ENCODE measurements at regions not wholly inside any gene's neighbourhood (a gene's known extent, or its start where the extent isn't known, plus 50 kb on each side); places are given as distances from the start of the nearest gene placed in this dataset.
A peak's percentile ranks its signal among the peaks of the same experiment; 100 is the strongest.
"Not testable (repeated sequence)": the region's sequence is repeated elsewhere in the genome, so short reads cannot be mapped to it uniquely, and the experiment has no call there.

DNA sequence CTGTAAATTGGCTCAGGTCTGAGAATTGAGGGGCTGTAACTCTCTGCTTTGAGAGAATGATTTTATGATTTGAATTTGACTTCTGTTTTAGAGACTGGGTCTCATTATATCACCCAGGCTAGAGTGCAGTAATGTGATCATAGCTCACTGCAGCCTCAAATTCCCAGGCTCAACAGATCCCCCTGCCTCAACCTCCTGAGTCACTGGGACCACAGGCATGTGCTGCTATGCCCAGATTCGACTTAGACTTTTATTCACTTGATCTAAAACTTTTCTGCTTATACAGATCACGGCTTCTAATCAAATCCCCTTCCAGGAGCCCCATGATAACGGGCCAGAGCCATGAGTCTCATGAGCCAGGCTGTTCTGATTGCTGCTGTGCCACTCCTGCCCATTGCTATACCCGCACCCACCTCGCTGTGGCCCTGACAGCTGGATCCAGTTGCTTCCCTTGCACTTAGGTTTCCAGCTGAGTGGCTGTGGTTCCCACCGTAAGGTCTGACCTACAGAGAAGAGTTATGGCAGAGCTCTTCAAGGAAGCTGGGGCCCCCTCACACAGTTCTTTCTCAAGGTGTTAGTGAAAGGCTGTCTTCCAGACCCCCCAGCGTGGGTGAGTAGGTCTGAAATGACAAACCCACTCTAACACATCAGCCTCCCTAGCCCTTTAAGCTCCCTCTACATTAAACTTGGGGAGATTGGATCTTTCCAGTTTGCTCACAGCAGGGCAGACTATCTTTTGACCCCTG, 251.2 kb upstream of the SGCG start:
- no peak for DNase-seq

DNA sequence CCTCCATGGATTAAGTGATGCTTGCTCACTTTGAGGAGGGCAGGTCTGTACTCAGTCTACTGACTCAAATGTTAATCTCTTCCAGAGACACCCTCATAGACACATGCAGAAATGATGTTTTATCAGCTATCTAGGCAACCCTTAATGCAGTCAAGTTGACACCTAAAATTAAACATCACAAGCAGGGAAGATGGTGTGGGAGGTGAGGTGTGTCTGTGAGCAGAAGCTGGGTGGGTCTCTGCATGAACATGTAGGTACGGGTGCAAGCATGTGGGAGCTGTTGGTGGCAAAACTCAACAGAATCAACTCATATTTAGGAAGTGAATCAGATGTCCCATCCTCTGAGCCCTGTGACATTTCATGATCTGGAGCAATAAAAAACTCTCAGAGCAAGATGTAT, 249.2 kb upstream of the SGCG start:
- no peak for DNase-seq

DNA sequence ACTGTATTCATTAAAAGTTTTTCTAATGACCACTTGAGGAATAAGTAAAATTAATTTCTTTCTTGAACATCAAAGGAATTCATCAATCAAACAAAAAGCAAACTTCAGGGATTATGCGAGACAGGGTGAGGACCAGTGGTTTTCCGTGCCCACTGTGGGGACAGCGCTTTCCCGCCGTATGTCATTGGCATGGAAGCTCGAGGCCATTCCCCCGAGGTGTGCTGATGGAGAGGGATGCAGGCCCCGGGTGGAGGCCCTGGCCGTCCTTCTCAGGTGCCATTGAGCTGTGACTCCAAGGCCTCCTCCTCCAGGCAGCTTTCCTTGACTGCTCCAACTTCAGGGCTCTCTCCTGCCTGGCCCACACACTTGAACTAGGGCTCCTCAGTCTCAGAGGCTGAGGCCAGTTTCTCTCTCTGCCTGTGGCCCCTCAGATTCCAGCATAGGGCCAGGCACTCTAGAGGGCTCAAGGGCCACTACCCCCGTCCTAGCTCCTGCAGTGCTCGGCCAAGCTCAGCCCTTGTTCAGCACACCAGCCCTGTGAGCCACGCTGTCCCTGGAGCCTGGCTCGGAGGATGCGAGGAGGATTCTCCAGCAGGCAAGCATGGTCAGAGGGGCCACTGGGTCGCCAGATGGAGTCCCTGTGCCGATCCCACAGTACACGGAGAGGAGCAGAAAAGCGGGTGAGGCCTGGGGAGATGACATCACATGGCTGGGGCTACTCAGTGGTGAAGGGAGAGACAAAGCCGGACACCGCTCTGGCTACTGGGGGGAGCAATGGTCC, 248.0 kb upstream of the SGCG start:
- not testable (repeated sequence) for DNase-seq

DNA sequence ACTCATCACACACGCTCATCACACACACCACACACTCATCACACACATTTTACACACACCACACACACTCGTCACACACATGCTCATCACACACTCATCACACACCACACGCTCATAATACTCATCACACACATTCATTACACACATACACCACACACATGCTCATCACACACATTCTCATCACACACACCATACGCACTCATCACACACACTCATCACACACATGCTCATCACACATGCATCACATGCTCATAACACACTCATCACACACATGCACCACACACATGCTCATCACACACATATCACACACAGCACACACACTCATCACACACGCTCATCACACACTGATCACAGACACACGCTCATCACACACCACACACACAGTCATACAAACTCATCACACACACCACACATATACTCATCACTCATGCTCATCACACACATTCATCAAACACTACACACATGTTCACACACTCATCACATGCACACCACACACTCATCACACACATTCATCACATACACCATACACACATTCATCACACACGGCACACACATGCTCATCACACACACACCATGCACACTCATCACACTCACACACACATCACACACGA, 247.1 kb upstream of the SGCG start:
- no peak for DNase-seq

DNA sequence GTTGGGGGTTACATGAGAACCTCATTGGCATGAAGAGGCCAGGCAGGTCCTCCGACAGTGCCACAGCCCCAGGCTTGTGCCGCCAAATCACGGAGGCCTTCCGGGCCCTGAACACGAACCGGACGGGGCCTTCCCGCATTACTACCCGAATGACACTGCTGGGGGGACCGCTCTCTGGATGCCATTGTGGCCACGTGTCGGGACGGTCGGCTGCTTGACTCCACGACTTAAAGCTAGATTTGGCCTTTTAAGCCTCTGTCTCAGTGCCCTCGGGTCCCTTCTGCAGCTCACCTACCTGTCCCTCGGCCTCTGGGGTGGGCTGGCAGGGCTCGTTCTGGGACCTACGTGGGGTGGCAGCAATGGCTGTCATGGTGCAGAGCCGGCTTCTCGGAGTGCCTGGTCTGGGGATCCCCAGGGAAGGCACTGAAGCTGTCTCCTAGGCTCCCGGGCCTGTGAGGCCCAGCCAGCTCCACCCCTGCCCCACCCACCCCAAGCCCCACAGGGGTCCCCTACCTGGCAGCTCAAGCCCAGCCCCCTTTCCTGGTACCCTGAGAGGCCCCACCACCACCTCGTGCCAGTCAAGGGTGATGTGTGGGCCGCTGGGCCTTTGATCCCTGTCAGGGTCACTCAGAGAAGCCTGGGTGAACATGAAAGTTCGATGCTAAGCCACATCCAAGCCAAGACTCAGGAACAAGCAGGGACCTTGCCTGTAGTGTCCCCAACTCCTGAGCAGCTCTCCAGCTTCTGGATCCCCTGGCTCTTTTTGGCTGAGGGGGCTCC, 245.8 kb upstream of the SGCG start:
- no peak for DNase-seq

DNA sequence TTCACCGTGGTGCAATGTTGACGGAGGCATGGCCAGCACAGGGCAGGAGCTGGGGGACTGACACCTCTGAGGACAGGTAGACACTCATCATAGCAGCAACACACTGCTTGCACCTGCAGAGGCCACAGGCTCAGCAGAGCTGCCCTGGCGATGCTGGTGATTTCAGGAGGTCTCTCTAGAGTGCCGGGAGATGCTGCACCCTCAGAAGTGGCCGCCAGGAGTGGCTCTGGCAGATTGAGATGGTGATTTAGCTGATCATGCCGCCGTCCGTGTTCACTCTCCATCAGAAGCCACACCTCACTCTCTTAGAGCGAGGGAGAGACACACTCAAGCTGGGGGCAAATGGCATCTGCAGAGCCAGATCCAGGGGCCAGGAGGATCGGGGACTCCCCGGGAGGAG, 244.6 kb upstream of the SGCG start:
- DNase-seq, result peak; percentile 51

DNA sequence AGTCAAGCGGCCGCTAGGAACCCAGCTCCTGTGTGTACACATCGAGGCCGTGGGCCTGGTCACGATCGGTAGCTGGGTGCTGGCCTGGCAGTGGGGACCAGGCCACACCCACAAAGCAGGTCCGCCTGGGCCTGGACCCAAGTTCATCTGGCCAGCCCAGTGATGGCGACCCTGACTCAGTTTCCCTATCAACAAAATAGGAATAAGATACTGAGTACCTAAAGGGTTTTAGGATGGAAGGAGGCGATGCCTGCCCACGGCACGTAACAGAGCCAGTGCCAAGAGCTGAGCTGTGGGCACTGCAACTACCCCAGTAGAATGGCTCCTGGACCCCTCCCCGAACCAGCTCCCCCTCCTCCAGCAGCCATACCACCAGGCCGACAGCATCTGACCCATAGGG, 243.5 kb upstream of the SGCG start:
- no peak for DNase-seq

DNA sequence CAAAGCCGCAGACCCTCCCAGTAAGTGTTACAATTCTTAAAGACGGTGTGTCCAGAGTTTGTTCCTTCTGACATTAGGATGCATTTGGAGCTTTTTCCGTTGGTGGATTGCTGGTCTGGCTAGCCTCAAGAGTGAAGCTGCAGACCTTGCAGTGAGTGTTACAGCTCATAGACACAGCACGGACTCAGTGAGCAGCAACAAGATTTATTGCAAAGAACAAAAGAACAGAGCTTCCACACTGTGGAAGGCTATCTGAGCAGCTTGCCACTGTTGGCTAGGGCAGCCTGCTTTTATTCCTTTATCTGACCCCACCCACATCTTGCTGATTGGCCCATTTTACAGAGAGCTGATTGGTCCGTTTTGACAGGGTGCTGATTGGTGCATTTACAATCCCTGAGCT, 242.8 kb upstream of the SGCG start:
- no peak for DNase-seq

DNA sequence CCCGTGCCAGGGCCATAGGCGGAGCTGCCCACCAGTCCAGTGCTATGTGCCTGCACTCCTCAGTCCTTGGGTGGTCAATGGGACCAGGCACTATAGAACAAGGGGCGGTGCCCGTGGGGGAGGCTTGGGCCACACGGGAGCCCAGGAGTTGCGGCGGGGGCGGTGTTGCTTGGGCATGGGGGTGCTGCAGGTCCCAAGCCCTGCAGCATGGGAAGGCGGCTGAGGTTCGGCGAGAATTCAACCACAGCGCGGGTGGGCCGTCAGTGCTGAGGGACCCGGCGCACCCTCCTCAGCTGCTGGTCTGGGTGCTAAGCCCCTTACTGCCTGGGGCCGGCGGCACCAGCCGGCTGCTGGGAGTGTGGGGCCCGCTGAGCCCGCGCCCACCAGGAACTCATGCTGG, 242.2 kb upstream of the SGCG start:
- DNase-seq, result no peak

DNA sequence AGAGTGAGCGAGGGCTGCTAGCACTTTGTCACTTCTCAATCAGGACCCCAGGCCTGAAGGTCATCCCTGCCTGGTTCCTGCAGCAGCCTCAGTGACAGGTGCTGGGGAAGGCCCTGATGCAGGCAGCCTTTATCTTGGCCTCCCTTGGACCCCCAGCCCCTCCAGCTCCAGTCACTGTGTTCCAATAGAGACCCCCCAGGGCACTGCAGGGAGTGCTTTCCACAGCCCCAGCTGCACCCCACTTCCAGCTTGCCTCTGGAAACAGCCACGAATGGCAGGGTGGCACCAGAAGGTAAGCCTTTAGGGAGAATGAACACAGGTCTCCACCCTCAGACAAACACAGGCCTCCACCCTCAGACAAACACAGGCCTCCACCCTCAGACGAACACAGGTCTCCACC, 241.6 kb upstream of the SGCG start:
- no peak for DNase-seq

DNA sequence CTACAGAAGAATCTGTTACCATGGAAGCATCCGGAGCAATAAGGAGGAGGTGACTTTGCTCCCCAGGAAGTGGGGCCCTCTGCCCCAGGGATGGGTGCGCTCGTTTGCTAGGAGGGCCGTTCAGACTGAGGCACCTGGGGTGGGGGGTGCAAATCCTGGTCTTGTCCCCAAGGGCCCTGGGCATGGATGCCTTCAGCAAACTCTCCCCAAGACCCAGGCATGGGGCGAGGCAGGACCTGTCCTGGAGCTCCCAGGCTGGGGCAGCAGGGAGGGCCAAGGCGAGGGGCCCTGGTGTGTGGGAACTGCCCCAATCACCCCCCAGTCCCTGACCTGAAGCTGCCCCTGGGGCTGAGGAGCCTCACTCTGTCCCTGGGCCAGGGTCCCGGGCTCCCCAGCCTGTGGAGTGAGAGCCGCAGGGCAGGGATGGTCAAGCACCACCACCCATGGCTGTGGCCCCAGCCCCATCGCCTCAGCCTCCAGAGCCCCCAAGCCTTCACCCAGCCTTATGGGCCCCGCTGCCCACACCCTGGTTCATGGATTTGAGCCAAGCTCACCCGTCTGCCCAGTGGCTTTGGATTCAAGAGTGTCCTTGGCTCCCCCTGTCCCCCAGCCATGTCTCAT, 240.6 kb upstream of the SGCG start:
- no peak for DNase-seq

DNA sequence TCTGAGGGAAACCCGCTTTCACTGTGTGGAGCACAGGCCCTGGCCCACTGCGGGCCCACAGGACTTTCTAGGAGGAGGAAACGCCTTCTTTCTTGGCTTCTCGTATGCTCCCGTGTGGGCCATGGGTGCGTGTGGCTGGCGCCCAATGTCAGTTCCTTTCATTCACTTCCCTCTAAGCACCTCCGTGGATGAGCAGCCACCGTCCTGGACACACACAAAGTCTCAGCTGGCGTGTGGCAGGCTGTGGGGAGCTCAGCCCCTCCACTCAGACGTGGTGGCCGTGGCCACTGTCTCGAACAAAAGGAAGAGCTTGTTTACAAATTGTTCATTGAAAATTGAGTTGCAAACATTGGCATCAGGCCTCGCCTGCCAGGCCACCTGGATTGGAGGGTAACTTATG, 240.0 kb upstream of the SGCG start:
- DNase-seq, result peak; percentile 42

DNA sequence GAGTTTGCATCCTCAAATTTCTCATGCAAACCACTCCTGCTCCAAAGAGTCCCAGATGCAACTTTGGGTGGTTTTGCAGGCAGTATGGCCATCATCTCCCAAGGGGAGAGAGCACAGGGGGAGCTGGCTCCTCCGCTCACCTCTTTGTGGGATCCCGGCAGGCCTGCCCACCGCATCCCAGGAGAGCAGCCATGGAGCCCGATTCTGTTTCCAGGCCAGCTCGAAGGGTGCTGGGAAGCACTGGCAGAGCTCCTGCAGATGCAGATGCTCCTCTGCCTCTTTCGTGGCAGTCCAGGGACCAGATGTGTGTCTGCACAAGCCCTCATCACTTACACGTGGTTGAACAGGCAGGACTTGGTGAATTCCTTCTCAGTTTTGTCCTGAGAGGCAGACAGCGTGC, 239.3 kb upstream of the SGCG start:
- DNase-seq, result peak; percentile 50

DNA sequence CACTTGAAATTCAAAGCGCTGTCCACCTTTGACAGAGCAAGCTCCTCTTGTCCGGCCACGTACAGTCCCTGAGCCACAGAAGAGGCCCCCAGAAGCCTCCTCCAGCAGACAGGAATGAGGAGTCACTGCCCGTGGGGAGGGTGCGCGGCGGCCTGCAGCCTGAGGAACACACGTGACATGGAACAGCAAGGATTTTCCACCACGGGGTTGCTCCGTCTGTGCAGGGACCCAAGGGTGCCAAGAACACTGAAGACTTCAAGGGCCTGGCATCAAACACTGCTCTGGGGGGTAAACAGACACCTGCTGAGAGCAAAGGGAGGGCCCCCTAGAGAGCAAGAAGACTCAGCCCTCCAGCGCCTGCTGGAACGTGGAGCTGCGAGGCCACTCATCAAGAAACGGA, 237.9 kb upstream of the SGCG start:
- DNase-seq, result not testable (repeated sequence)

DNA sequence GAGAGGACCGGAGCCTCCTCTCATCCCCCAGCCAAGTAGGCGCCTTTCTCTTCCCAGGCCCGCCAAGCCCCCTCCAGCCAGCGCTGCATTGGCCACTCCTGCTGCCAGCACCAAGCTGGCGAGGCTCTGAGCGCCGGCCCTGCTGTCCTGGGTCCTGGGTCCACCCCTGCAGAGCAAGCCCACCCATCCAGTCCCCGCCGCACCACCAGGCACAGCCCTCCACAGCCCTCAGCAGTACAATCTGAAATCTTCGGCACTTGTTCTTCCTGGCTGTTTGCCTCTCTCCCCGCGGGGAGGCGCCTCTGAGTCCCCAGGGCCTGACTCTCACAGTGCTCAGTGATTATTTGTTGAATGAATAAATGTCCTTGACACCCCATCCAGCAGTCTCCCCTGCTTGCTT, 236.4 kb upstream of the SGCG start:
- DNase-seq, result peak; percentile 45

DNA sequence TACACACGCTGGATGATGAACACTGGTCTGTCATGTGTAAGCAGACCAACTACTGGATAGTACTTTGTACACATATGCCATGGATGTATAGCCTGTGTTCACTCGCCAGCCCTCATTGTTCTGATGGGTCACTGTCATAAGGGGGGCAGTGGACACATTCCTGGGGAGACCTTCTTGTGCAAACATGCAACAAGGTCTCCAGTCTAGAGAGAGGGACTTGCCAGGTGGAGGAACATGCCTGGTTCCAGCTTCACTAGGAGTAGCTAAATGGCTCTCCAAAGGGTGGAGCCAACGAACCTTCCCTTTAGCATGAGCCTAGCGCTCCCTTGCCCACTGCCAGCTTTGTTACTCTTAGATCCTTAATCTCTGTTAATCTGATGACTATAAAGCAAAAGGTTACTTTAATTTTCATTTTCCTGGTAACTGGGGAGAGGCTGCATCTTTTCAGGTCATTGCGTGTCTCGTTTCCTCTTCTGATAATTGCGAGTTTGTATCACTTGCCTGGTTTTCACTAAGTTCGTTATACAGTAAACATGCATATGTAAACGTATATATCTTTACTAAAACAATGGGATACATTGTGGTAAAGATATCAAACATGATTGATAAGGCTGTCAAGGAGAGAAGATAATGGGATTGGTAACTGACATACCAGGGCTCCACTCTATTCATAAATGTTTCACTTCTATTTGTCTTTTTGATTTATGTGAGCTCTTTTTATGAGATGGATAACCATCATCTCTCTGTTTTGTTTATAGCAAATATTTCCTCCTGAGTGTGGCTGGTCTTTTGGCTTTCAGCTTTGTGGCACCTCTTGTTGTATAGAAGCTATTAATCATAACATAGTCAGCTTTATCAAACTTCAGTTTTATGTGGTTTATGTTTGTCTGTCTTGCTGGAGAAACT, 235.2 kb upstream of the SGCG start:
- peak; percentile 38 for DNase-seq

DNA sequence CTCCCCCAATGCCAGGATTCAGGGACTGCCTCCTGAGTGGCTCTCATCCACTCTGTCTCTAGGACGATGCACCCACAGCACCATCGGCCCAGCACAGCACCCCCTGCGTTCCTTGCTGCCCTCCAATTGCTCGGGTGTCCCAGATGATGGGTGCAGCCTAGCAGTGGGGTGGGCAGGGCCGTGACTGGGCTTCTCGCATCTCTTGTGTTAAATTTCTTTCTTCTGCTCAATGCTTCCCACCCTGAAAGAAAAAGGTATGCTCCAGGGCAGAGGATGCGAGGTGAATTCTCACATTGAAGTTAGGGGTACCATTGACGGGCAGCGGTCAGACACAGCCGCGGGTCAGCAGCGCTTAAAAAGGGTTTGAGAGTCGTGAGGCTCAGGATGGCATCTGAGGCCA, 232.4 kb upstream of the SGCG start:
- no peak for DNase-seq

DNA sequence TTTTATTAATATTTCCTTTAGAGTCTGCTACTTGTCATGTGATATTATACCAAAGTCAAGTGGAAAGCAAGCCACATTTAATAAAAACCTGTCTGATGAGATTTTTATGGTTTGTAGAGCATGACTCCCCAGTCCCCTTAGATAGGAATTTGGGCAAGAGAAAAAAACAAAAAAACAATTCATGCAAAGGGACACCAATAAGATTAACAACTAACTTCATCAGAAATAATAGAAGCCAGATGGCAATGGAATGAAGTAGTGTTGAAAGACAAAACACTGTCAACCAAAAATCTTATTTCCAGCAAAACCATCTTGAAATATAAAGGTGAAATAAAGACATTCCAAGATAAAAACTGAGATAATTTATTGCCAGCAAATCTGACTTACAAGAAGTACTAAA, 228.8 kb upstream of the SGCG start:
- not testable (repeated sequence) for DNase-seq

DNA sequence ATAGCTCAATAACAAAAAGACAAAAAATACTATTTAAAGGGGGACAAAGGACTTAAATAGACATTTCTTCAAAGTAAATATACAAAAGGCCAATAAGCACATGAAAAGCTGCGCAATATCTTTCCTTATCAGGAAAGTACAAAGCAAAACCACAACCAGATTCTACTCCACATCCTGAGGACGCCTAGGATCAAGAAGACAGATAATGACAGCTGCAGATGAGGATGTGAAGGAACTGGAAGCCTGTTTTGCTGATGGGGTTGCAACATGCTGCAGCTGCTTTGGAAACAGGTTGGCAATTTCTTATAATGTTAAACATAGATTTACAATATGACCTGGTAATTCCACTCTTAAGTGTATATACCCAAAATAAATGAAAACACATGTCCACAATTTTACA, 225.6 kb upstream of the SGCG start:
- not testable (repeated sequence) for DNase-seq

DNA sequence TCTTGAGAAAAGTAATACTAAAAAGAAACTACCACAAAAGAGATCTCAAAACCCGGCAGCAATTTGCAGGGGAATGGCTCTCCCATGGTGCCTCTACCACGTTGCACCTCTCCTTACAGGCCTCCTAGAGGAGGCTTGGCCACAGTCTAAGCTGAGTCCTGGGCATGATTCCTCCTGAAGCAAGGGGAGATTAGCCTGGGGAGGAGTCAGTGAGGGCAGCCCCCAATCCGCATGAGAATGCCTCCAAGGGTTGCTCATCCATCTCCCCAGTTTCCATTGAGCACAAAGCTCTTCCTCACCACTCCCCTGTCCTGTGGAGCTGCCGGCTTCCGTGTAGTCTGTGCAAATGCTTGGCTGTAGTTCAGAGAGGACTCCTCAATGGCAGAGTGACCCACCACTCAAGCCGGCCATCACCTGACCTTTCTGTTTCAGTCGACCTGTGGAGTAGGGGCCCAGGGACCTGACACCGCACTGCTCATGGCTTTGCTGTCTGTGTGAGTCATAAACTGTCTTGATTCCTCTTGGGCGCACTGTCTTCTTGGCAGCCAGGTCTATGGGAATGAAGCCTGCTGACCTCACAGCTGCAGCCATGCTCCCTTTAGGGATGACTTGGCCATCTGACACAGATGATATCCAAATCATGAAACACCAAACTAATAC, 224.2 kb upstream of the SGCG start:
- DNase-seq, result peak; percentile 41

DNA sequence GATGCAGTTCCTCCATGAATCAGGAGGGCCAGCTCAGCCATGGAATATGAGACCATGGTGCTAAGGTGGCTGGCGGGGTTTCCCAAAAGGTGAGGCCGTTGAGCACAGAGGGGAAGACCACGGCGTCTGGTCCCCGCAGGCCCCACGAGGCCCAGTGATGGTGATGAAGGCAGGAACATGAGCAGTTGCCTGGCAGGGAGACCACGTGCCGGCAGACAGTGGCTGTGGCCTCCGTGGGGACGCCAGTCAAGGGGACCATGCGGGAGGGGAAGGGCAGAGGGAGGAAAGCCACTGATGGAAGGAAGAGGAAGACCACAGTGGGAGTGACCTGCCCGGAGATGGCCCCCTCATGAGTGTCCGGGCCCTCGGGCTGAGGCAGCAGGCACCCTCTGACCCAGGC, 220.9 kb upstream of the SGCG start:
- not testable (repeated sequence) for DNase-seq
